GM23338 (cell line): ENCODE measurements at regions not wholly inside any gene's neighbourhood (a gene's known extent, or its start where the extent isn't known, plus 50 kb on each side); places are given as distances from the start of the nearest gene placed in this dataset.
"Not testable (repeated sequence)": the region's sequence is repeated elsewhere in the genome, so short reads cannot be mapped to it uniquely, and the experiment has no call there.

ENCODE experiments used
- ATAC-seq: fragments of 200-7000 bp; cut with Tn5 transposase; 3 replicates; pipeline ENCODE4 v1.9.1; 2020
- DNase-seq: peaks from one replicate; pipeline ENCODE4 v3.0.0-alpha.2; 2015; ENCODE audit warnings: low spot score
- H2AFZ ChIP-seq: fragments of 200-600 bp; sonication (generic); 2 replicates; pipeline ENCODE4 v1.8.0; 2016; ENCODE audit warnings: antibody characterized with exemption, mild to moderate bottlenecking, moderate library complexity
- H3F3A ChIP-seq: fragments of 200-600 bp; sonication (generic); replicated peaks from 2 replicates; pipeline ENCODE4 v1.8.0; 2017; ENCODE audit warnings: antibody characterized with exemption, mixed run types, low read depth
- H3K27ac ChIP-seq: fragments of 200-600 bp; sonication (generic); 2 replicates; pipeline ENCODE4 v1.6.1; 2016; ENCODE audit warnings: low read depth
- H3K27me3 ChIP-seq: fragments of 200-600 bp; sonication (generic); 2 replicates; pipeline ENCODE4 v1.8.0; 2016; ENCODE audit warnings: mild to moderate bottlenecking, mixed run types, moderate library complexity; ENCODE audit not compliant: insufficient read depth
- H3K36me3 ChIP-seq: fragments of 200-600 bp; sonication (generic); 2 replicates; pipeline ENCODE4 v1.8.0; 2016; ENCODE audit warnings: mild to moderate bottlenecking; ENCODE audit not compliant: insufficient read depth
- H3K4me1 ChIP-seq: fragments of 200-600 bp; sonication (generic); 2 replicates; pipeline ENCODE4 v1.8.0; 2016; ENCODE audit warnings: mild to moderate bottlenecking, moderate library complexity; ENCODE audit not compliant: insufficient read depth
- H3K4me2 ChIP-seq: fragments of 200-600 bp; sonication (generic); 2 replicates; pipeline ENCODE4 v1.7.1; 2017; ENCODE audit warnings: mixed run types
- H3K4me3 ChIP-seq: fragments of 200-600 bp; sonication (generic); 2 replicates; pipeline ENCODE4 v1.6.1; 2016; ENCODE audit warnings: mixed run types
- H3K79me2 ChIP-seq: fragments of 200-600 bp; sonication (generic); replicated peaks from 2 replicates; pipeline ENCODE4 v1.8.0; 2017; ENCODE audit warnings: mild to moderate bottlenecking; ENCODE audit not compliant: insufficient read depth
- H3K9me2 ChIP-seq: fragments of 200-600 bp; sonication (generic); 2 replicates; pipeline ENCODE4 v1.8.0; 2017; ENCODE audit not compliant: insufficient read depth
- H4K20me1 ChIP-seq: fragments of 200-600 bp; sonication (generic); replicated peaks from 2 replicates; pipeline ENCODE4 v1.8.0; 2017; ENCODE audit warnings: mild to moderate bottlenecking; ENCODE audit not compliant: insufficient read depth
- H3K27ac Mint-ChIP-seq: 2 replicates; pipeline ENCODE4 v1.8.0; 2020; ENCODE audit warnings: inconsistent platforms, mild to moderate bottlenecking, moderate library complexity, mixed read lengths
- H3K27me3 Mint-ChIP-seq: 3 replicates; pipeline ENCODE4 v1.8.0; 2022; ENCODE audit warnings: low read depth, mild to moderate bottlenecking, moderate library complexity, mixed read lengths, inconsistent platforms; ENCODE audit not compliant: insufficient read depth, poor library complexity
- H3K36me3 Mint-ChIP-seq: 3 replicates; pipeline ENCODE4 v1.8.0; 2021; ENCODE audit warnings: low read depth, mild to moderate bottlenecking, inconsistent platforms, moderate library complexity, mixed read lengths
- H3K4me1 Mint-ChIP-seq: 3 replicates; pipeline ENCODE4 v1.8.0; 2020; ENCODE audit warnings: mild to moderate bottlenecking, inconsistent platforms, mixed read lengths
- H3K4me3 Mint-ChIP-seq: 3 replicates; pipeline ENCODE4 v1.8.0; 2021; ENCODE audit warnings: moderate library complexity, mild to moderate bottlenecking, inconsistent platforms, mixed read lengths
- H3K9me3 Mint-ChIP-seq: 3 replicates; pipeline ENCODE4 v1.8.0; 2020; ENCODE audit warnings: moderate library complexity, mild to moderate bottlenecking, inconsistent platforms, mixed read lengths

DNA sequence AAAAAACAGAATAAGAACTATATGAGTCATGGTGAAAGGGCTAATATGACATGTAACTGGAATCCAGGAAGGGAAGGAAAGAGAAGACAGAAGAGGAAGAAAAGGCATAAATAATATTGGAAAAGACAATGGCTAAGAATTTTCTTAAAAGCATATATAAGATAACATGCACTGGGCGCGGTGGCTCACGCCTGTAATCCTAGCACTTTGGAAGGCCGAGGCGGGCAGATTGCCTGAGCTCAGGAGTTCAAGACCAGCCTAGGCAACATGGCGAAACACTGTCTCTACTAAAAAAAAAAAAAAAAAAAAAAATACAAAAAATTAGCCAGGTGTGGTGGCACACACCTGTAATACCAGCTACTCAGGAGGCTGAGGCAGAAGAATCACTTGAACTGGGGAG lies 54.8 kb upstream of the UNC5A start:
- not testable (repeated sequence) for H3K9me2 ChIP-seq, H3K4me1 Mint-ChIP-seq, H2AFZ ChIP-seq, ATAC-seq, H3K4me1 ChIP-seq, H3F3A ChIP-seq, H3K4me3 ChIP-seq, H3K79me2 ChIP-seq, H3K4me3 Mint-ChIP-seq, H3K27ac Mint-ChIP-seq, H3K27me3 ChIP-seq, DNase-seq, H3K36me3 Mint-ChIP-seq, H4K20me1 ChIP-seq, H3K27ac ChIP-seq, H3K27me3 Mint-ChIP-seq, H3K36me3 ChIP-seq, H3K4me2 ChIP-seq, H3K9me3 Mint-ChIP-seq

DNA sequence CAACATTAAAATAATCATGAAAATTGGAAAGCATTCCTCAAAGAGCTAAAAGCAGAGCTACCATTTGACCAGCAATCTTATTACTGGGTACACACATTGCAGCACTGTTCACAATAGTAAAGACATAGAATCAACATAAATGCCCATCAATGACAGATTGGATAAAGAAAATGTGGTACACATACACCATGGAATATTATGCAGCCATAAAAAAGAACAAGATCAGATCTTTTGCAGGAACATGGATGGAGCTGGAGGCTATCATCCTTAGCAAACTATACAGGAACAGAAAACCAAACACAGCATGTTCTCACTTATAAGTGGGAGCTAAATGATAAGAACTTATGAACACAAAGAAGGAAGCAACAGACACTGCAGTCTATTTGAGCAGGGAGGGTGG lies 52.8 kb upstream of the UNC5A start:
- H3K27ac ChIP-seq, H3K9me2 ChIP-seq, H3K4me1 Mint-ChIP-seq, H3K4me2 ChIP-seq, H3K4me1 ChIP-seq, H3K27me3 ChIP-seq, H3K4me3 ChIP-seq, H4K20me1 ChIP-seq, H3K27ac Mint-ChIP-seq, H3K4me3 Mint-ChIP-seq, H3K79me2 ChIP-seq, ATAC-seq, H3F3A ChIP-seq, H3K9me3 Mint-ChIP-seq, H2AFZ ChIP-seq, H3K36me3 Mint-ChIP-seq, H3K27me3 Mint-ChIP-seq, H3K36me3 ChIP-seq, DNase-seq: not testable (repeated sequence)
